ENCODE measurements at regions not wholly inside any gene's neighbourhood (a gene's known extent, or its start where the extent isn't known, plus 50 kb on each side); places are given as distances from the start of the nearest gene placed in this dataset.

DNA sequence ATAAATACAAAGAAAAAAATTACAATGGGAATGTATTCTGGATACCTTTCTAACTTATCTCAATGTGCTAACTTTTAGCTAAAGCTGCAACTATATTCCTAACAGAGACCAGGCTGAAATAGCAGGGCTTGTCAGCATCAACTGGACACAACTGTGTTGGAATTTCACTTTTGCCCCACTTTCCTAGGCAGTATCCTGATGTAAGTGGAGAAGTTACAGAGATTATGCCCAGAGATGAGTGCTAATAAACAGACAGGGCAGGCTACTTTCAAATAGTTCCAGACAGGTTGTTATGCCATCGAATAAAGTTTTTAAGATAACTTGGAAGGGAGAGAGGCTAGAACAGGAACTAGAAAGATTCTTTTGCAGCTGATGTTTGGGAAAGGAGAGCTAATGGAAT lies 201.9 kb downstream of the KCTD12 start:
- H3K36me3 ChIP-seq (ENCODE audit: control insufficient read depth, insufficient read depth, low read length) = no peaks in the 10 kb centered on the region
- H3K27me3 ChIP-seq (ENCODE audit: control insufficient read depth, insufficient read depth, low read length) = no peaks in the 10 kb centered on the region
- DNase-seq (ENCODE audit: low read depth) = no peak
- no peak overlapping the region for H3K4me3 ChIP-seq (ENCODE audit: low read depth, low read length)
- TF ChIP-seq, protein P1, sequence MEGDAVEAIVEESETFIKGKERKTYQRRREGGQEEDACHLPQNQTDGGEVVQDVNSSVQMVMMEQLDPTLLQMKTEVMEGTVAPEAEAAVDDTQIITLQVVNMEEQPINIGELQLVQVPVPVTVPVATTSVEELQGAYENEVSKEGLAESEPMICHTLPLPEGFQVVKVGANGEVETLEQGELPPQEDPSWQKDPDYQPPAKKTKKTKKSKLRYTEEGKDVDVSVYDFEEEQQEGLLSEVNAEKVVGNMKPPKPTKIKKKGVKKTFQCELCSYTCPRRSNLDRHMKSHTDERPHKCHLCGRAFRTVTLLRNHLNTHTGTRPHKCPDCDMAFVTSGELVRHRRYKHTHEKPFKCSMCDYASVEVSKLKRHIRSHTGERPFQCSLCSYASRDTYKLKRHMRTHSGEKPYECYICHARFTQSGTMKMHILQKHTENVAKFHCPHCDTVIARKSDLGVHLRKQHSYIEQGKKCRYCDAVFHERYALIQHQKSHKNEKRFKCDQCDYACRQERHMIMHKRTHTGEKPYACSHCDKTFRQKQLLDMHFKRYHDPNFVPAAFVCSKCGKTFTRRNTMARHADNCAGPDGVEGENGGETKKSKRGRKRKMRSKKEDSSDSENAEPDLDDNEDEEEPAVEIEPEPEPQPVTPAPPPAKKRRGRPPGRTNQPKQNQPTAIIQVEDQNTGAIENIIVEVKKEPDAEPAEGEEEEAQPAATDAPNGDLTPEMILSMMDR (IDR thresholded peaks at IDR 0.05; ENCODE audit: insufficient read depth, low read length, poor library complexity, severe bottlenecking) = no peak

DNA sequence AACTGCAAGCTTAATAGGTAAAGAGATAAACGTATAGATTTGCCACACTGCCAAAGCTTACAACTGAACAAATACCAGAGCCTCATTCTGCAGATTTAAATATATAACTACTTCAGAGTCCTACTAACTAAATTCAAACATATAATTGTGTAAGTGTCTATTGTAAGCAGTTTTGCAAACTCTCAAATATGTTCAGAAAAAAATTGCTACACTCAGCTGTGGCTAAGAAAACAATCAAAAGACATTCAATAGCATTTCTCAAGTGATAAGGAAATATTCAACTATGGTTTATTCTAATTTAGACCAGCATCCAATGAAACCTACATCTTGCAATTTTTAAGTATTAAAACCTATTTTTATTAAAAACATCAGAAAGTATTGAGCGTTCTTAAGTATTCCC lies 202.4 kb downstream of the KCTD12 start:
- no peak for DNase-seq (ENCODE audit: low read depth)
- Histone ChIP-seq H3K36me3 (ENCODE audit: control insufficient read depth, insufficient read depth, low read length) (no peaks in the 10 kb centered on the region), H3K27me3 (ENCODE audit: control insufficient read depth, insufficient read depth, low read length) (no peaks in the 10 kb centered on the region), H3K4me3 (ENCODE audit: low read depth, low read length) (no peak overlapping the region)
- TF ChIP-seq, protein P1 (IDR thresholded peaks at IDR 0.05; ENCODE audit: insufficient read depth, low read length, poor library complexity, severe bottlenecking) = no peak

GRCh38 chr13:76683168-76683567 lies 203.0 kb downstream of the KCTD12 start:
- TF ChIP-seq, protein P1 (IDR thresholded peaks at IDR 0.05; ENCODE audit: insufficient read depth, low read length, poor library complexity, severe bottlenecking) = no peak
- H3K36me3 ChIP-seq (ENCODE audit: control insufficient read depth, insufficient read depth, low read length) = no peaks in the 10 kb centered on the region
- no peak for DNase-seq (ENCODE audit: low read depth)
- H3K27me3 ChIP-seq (ENCODE audit: control insufficient read depth, insufficient read depth, low read length) = no peaks in the 10 kb centered on the region
- H3K4me3 ChIP-seq (ENCODE audit: low read depth, low read length) = no peak overlapping the region

- H3K27me3 ChIP-seq (ENCODE audit: control insufficient read depth, insufficient read depth, low read length) = no peaks in the 10 kb centered on the region
- no peak for DNase-seq (ENCODE audit: low read depth)
- H3K4me3 ChIP-seq (ENCODE audit: low read depth, low read length) = no peak overlapping the region
- no peaks in the 10 kb centered on the region for H3K36me3 ChIP-seq (ENCODE audit: control insufficient read depth, insufficient read depth, low read length)
- TF ChIP-seq, protein P1 (IDR thresholded peaks at IDR 0.05; ENCODE audit: insufficient read depth, low read length, poor library complexity, severe bottlenecking) = no peak
Measured at GRCh38 chr13:76680112-76680511, 206.1 kb downstream of the KCTD12 start.

DNA sequence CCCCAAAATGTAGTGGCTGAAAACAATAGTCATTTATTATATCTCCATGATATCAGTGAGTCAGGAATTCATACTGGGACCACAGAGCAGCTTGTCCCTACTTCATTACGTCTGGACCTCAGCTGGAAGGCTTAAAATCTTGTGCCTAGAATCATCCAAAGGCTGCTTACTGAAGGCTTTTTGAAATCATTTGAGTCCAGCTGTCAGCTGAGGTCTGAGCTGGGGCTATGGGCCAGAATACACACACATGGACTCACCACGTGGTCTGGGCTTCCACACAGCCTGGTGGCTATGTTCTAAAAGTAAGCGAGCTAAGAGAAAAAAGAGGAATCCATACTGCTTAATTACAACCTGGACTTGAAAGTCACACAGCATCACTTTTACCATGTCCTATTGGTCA lies 209.2 kb downstream of the KCTD12 start:
- TF ChIP-seq, protein P1 (IDR thresholded peaks at IDR 0.05; ENCODE audit: insufficient read depth, low read length, poor library complexity, severe bottlenecking) = no peak
- DNase-seq (ENCODE audit: low read depth) = no peak
- no peak overlapping the region for H3K4me3 ChIP-seq (ENCODE audit: low read depth, low read length)
- H3K27me3 ChIP-seq (ENCODE audit: control insufficient read depth, insufficient read depth, low read length) = no peaks in the 10 kb centered on the region
- H3K36me3 ChIP-seq (ENCODE audit: control insufficient read depth, insufficient read depth, low read length) = no peaks in the 10 kb centered on the region

GRCh38 chr13:76672420-76672819 lies 213.8 kb downstream of the KCTD12 start:
- no peak overlapping the region for H3K4me3 ChIP-seq (ENCODE audit: low read depth, low read length)
- DNase-seq (ENCODE audit: low read depth) = no peak
- H3K27me3 ChIP-seq (ENCODE audit: control insufficient read depth, insufficient read depth, low read length) = no peaks in the 10 kb centered on the region
- H3K36me3 ChIP-seq (ENCODE audit: control insufficient read depth, insufficient read depth, low read length) = no peaks in the 10 kb centered on the region
- TF ChIP-seq, protein P1 (IDR thresholded peaks at IDR 0.05; ENCODE audit: insufficient read depth, low read length, poor library complexity, severe bottlenecking) = no peak

All from kidney epithelial cell (primary cell).